Neutrophil (primary cell): ENCODE measurements at regions not wholly inside any gene's neighbourhood (a gene's known extent, or its start where the extent isn't known, plus 50 kb on each side); places are given as distances from the start of the nearest gene placed in this dataset.

ENCODE experiments used
- H3K27ac ChIP-seq: fragments of 200-600 bp; sonication (generic); 2 replicates; pipeline ENCODE4 v1.5.1; 2016; ENCODE audit warnings: mild to moderate bottlenecking, moderate library complexity
- H3K27me3 ChIP-seq: fragments of 200-600 bp; sonication (generic); 2 replicates; pipeline ENCODE4 v1.6.0; 2016; ENCODE audit warnings: mild to moderate bottlenecking
- H3K36me3 ChIP-seq: fragments of 200-600 bp; sonication (generic); 2 replicates; pipeline ENCODE4 v1.5.1; 2017
- H3K4me1 ChIP-seq, 2 experiments: fragments of 200-600 bp in 1 of 2; sonication (generic) in 1 of 2; 1 replicate in 1 of 2; 2 replicates in 1 of 2; pipeline versions ENCODE4 v1.5.1 to v1.6.1; 2013 to 2016; ENCODE audit warnings: low read depth in 1 of 2, low read length in 1 of 2, mild to moderate bottlenecking in 1 of 2, moderate library complexity in 1 of 2; ENCODE audit not compliant: control insufficient read depth in 1 of 2, insufficient read depth in 1 of 2
- H3K4me3 ChIP-seq, 2 experiments: fragments of 200-600 bp in 1 of 2; sonication (generic) in 1 of 2; 1 replicate in 1 of 2; 2 replicates in 1 of 2; pipeline ENCODE4 v1.5.1; 2013 to 2016; ENCODE audit warnings: low read depth in 1 of 2, low read length in 1 of 2, mild to moderate bottlenecking in 1 of 2, moderate library complexity in 1 of 2
- H3K9me3 ChIP-seq: fragments of 200-600 bp; sonication (generic); 2 replicates; pipeline ENCODE4 v1.5.1; 2016
- TF ChIP-seq, protein P1 (sequence below): fragments of 200-600 bp; sonication (generic); IDR thresholded peaks from 2 replicates; pipeline ENCODE4 v1.5.1; 2016; ENCODE audit warnings: antibody characterized with exemption

DNA sequence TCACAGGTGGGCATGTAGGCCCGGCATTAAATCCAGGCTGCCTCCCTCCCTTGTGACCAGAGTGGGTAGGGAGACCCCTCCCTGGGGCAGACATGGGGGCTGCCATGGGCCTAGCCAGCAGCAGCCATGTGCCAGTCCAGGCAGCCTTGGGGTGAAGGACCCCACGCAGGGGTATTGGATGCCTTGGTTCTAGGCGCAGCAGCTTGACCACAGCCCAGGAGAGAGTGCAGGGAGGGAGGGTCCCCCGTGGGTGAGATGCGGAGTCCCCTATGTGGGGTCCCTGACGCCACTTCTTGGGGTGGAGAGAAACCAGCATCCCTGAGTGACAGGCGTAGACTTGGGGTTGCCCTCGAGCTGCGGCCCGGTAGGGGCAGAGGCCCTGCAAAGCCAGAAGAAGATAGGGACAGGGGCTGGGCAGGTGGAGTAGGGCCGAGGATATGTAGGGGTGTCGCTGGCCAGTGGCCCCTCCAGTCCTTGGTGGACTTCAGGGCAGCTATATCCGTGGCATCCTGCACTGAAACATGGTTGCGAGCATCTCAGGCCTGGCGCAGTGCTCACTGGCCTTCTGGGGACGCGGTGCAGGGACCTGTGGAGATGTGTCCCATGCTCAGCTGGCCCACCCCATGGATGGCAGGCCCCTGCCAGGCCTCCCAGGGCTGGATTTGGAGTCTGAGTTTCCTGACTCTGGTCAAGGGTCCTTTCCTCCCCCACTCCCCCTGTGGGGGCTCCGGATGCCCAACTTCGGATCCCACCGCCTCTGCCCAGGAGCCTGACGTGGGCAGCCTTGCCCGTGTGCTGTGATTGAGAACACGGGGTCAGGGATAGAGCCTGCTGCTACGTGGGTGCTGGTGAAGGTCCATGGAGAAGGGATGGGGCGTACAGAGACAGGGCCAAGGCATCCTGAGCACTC is 1179.8 kb downstream of the BRD1 start:
- no peak overlapping the region for H3K4me3 ChIP-seq
- H3K27ac ChIP-seq, result no peak overlapping the region
- TF ChIP-seq, protein P1, sequence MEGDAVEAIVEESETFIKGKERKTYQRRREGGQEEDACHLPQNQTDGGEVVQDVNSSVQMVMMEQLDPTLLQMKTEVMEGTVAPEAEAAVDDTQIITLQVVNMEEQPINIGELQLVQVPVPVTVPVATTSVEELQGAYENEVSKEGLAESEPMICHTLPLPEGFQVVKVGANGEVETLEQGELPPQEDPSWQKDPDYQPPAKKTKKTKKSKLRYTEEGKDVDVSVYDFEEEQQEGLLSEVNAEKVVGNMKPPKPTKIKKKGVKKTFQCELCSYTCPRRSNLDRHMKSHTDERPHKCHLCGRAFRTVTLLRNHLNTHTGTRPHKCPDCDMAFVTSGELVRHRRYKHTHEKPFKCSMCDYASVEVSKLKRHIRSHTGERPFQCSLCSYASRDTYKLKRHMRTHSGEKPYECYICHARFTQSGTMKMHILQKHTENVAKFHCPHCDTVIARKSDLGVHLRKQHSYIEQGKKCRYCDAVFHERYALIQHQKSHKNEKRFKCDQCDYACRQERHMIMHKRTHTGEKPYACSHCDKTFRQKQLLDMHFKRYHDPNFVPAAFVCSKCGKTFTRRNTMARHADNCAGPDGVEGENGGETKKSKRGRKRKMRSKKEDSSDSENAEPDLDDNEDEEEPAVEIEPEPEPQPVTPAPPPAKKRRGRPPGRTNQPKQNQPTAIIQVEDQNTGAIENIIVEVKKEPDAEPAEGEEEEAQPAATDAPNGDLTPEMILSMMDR, result no peak
- H3K27me3 ChIP-seq, result no peaks in the 10 kb centered on the region
- H3K36me3 ChIP-seq, result no peaks in the 10 kb centered on the region
- H3K9me3 ChIP-seq, result no peaks in the 10 kb centered on the region
- no peaks in the 10 kb centered on the region for H3K4me1 ChIP-seq

DNA sequence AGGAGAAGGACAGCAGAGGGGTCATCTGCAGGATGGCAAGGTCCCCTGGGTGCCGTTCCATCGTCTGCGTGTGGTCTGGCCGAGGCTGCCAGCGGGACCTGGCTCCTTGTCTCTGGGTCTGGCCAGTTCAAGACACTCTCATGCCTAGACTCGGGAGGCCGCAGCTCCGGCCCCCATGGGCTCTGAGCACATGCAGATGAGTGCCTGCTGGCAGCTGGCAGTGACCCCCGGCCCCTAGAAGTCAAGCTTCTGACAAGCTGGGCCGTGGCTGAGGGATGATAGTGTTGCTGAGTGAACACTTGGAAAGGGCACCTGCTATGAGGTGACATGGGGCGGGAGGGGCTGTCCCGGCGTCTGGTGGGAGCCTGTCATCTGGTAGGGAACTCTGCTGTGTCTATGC is 1180.6 kb downstream of the BRD1 start:
- Histone ChIP-seq H3K4me3 (no peak overlapping the region), H3K4me1 (no peaks in the 10 kb centered on the region), H3K36me3 (no peaks in the 10 kb centered on the region), H3K27me3 (no peaks in the 10 kb centered on the region), H3K9me3 (no peaks in the 10 kb centered on the region), H3K27ac (no peak overlapping the region)
- TF ChIP-seq, protein P1, result no peak

DNA sequence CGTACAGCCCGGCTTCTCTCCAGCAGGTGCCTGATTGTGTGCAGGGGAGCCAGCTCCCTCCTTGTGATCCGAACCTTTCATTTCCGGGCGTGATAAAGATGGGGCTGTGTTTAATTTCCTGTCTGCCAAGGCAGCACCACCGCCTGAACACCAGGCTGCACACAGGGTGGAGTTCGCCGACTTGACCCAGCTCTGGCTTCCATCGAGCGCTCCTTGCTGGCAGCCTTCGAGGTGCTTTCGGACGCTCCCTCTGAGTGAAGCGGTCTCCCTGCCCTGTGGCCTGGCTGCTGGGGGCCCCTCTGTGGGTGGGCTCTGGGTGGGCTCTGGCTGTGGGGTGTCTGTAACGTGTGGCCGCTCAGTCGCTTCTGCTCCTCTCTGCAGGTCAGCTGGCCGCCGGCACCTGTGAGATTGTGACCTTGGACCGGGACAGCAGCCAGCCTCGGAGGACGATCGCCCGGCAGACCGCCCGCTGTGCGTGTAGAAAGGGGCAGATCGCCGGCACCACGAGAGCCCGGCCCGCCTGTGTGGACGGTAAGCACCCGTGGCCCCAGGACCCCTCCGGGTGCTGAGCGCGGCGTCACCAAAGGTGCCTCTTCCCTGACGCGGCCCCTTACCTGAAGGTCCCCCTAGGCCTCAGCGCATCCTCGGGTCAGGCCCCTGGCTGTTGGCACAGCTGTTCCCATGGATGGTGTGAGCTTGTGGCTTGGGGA is 1181.3 kb downstream of the BRD1 start:
- TF ChIP-seq, protein P1, result no peak
- H3K4me3 ChIP-seq, result no peak overlapping the region
- H3K9me3 ChIP-seq, result no peaks in the 10 kb centered on the region
- H3K27me3 ChIP-seq, result no peaks in the 10 kb centered on the region
- no peaks in the 10 kb centered on the region for H3K36me3 ChIP-seq
- H3K27ac ChIP-seq, result no peak overlapping the region
- no peaks in the 10 kb centered on the region for H3K4me1 ChIP-seq

DNA sequence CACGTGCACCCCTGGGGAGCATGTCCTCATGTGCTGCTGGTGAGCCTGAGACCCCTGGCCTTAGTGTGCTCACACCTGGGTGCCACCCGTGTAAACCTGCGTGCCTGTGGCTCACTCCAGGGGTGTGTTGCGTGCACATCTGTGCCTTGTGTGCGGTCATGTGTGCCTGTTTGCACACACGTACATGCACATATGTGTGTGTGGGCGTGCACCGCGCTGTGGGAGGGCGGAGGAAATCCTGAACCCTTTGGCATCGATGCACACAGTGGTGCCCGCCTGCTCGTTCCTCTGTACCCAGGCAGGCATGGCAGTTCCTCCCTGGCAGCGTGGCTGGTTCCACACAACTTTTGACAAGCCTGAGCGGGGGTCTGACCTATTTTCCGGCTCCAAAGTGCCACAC is 1181.9 kb downstream of the BRD1 start:
- Histone ChIP-seq H3K9me3 (no peaks in the 10 kb centered on the region), H3K27me3 (no peaks in the 10 kb centered on the region), H3K4me1 (no peaks in the 10 kb centered on the region), H3K36me3 (no peaks in the 10 kb centered on the region), H3K4me3 (no peak overlapping the region), H3K27ac (no peak overlapping the region)
- TF ChIP-seq, protein P1, result no peak

DNA sequence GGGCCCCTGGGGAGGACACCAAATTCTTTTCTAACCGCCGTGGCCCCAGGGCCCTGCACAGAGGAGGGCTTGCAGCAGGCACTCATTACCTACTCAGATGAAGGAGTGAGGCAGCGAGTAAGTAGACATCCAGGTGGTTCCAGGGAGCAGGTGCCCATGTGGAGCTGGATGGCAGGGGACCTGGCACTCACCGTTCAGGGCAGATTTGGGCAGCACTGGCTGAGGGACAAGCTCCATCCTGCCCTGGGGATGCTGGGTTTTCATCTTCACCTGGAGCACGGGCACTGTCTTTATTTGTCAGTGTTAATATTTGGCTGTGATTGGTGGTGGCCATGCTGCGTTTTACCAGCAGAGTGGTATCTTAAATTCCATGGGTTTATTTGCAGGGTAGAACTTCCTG is 1182.7 kb downstream of the BRD1 start:
- TF ChIP-seq, protein P1, result no peak
- Histone ChIP-seq H3K9me3 (no peaks in the 10 kb centered on the region), H3K36me3 (no peaks in the 10 kb centered on the region), H3K4me1 (no peaks in the 10 kb centered on the region), H3K4me3 (no peak overlapping the region), H3K27ac (no peak overlapping the region), H3K27me3 (no peaks in the 10 kb centered on the region)
